Endothelial cell of umbilical vein (primary cell): ENCODE measurements at regions not wholly inside any gene's neighbourhood (a gene's known extent, or its start where the extent isn't known, plus 50 kb on each side); places are given as distances from the start of the nearest gene placed in this dataset.

ENCODE experiments used
- BruUV-seq: library from RNA; stranded (reverse); fragments of 400-500 nt; replicated peaks from 2 replicates; lab custom pipeline; 2021; lab: Mats Ljungman, UMichigan
- CTCF ChIA-PET: fragments of 300-600, 350-600 bp; sonication (Branson Sonifier 250); formaldehyde crosslinking; loops from one replicate; lab custom pipeline; 2021; ENCODE audit warnings: antibody characterized with exemption, inconsistent platforms; lab: Charles Lee
- POLR2A ChIA-PET: fragments of 300-600, 350-600 bp; sonication (Branson Sonifier 250); formaldehyde crosslinking; loops from one replicate; lab custom pipeline; 2021; ENCODE audit warnings: antibody characterized with exemption, inconsistent platforms; lab: Charles Lee
- DNase-seq: peaks from one replicate; pipeline ENCODE4 v3.0.0-alpha.2; 2011; ENCODE audit warnings: low read depth, low spot score
- FAIRE-seq: peaks from 2 replicates; lab custom pipeline; 2011; peaks lifted over from hg19 to GRCh38; lab: Jason Lieb, UNC
- H2AFZ ChIP-seq: 2 replicates; pipeline ENCODE4 v1.6.0; 2012; ENCODE audit warnings: low read depth, low read length, control low read depth, inconsistent platforms
- H3K27ac ChIP-seq: 2 replicates; pipeline ENCODE4 v1.5.1; 2011; ENCODE audit warnings: low read depth, mild to moderate bottlenecking, control low read depth, low read length, moderate library complexity; ENCODE audit not compliant: insufficient read depth
- H3K27me3 ChIP-seq, 2 experiments: 2 replicates each; pipeline versions ENCODE4 v1.6.0 to v1.6.1; 2011; ENCODE audit warnings: low read length in 2 of 2, mixed read lengths in 1 of 2; ENCODE audit not compliant: control insufficient read depth in 2 of 2, insufficient read depth in 2 of 2
- H3K36me3 ChIP-seq, 2 experiments: 2 replicates in 1 of 2; 3 replicates in 1 of 2; pipeline ENCODE4 v1.5.1; 2011; ENCODE audit warnings: low read length in 2 of 2, mild to moderate bottlenecking in 1 of 2, moderate library complexity in 1 of 2; ENCODE audit not compliant: control insufficient read depth in 2 of 2, insufficient read depth in 2 of 2; ENCODE audit errors: extremely low read depth in 1 of 2
- H3K4me1 ChIP-seq: 3 replicates; pipeline ENCODE4 v1.5.1; 2011; ENCODE audit warnings: mild to moderate bottlenecking, low read length; ENCODE audit not compliant: control insufficient read depth, insufficient read depth; ENCODE audit errors: extremely low read depth
- H3K4me2 ChIP-seq: 2 replicates; pipeline ENCODE4 v1.6.1; 2011; ENCODE audit warnings: low read length, control low read depth, mixed read lengths; ENCODE audit not compliant: insufficient read depth
- H3K4me3 ChIP-seq, 3 experiments: fragments of 200-600 bp in 1 of 3; sonication (generic), shearing (Covaris generic) in 1 of 3; replicated peaks in 1 of 3; 2 replicates each; pipeline ENCODE4 v1.5.1; 2011 to 2016; ENCODE audit warnings: control low read depth in 3 of 3, low read length in 3 of 3, mild to moderate bottlenecking in 2 of 3, inconsistent platforms in 1 of 3, low read depth in 1 of 3, moderate library complexity in 1 of 3; ENCODE audit not compliant: insufficient read depth in 1 of 3
- H3K79me2 ChIP-seq: 2 replicates; pipeline ENCODE4 v1.6.0; 2012; ENCODE audit warnings: low read length, inconsistent platforms; ENCODE audit not compliant: control insufficient read depth, insufficient read depth
- H3K9ac ChIP-seq: replicated peaks from 2 replicates; pipeline ENCODE3; 2011; ENCODE audit warnings: low read length, control low read depth; ENCODE audit not compliant: insufficient read depth; ENCODE audit errors: extremely low read depth
- H3K9me1 ChIP-seq: replicated peaks from 3 replicates; pipeline ENCODE4 v1.6.0; 2011; ENCODE audit warnings: mild to moderate bottlenecking, low read length; ENCODE audit not compliant: control insufficient read depth, insufficient read depth; ENCODE audit errors: extremely low read depth
- H3K9me3 ChIP-seq: replicated peaks from 2 replicates; pipeline ENCODE4 v1.5.1; 2012; ENCODE audit warnings: low read length, inconsistent platforms; ENCODE audit not compliant: control insufficient read depth, insufficient read depth
- H4K20me1 ChIP-seq: replicated peaks from 2 replicates; pipeline ENCODE3; 2011; ENCODE audit warnings: mild to moderate bottlenecking, low read length; ENCODE audit not compliant: control insufficient read depth, insufficient read depth; ENCODE audit errors: extremely low read depth
- CTCF ChIP-seq, 2 donors: IDR thresholded peaks; 1 replicate in 1 of 2; 2 replicates in 1 of 2; pipeline ENCODE4 v1.5.1; 2011; ENCODE audit warnings: low read length in 2 of 2, mild to moderate bottlenecking in 2 of 2, moderate library complexity in 2 of 2, control low read depth in 1 of 2, inconsistent platforms in 1 of 2, low read depth in 1 of 2; ENCODE audit not compliant: insufficient read depth in 1 of 2; ENCODE audit errors: extremely low read depth in 1 of 2
- EZH2 ChIP-seq: IDR thresholded peaks from 2 replicates; pipeline ENCODE4 v1.6.1; 2012; ENCODE audit warnings: borderline replicate concordance, low read depth, mild to moderate bottlenecking, moderate library complexity, low read length, inconsistent platforms; ENCODE audit not compliant: severe bottlenecking
- FOS ChIP-seq: IDR thresholded peaks from 2 replicates; pipeline ENCODE4 v1.6.1; 2011; ENCODE audit warnings: mild to moderate bottlenecking, low read length, moderate library complexity, borderline replicate concordance; ENCODE audit not compliant: insufficient read depth
- GATA2 ChIP-seq: IDR thresholded peaks from 2 replicates; pipeline ENCODE4 v1.7.0; 2011; ENCODE audit warnings: low read depth, mild to moderate bottlenecking, moderate library complexity, mixed read lengths, low read length; ENCODE audit not compliant: insufficient read length, insufficient read depth
- JUN ChIP-seq: IDR thresholded peaks from 2 replicates; pipeline ENCODE4 v1.6.1; 2011; ENCODE audit warnings: borderline replicate concordance, low read depth; ENCODE audit not compliant: insufficient read length, insufficient read depth
- MYC ChIP-seq: IDR thresholded peaks from one replicate; pipeline ENCODE4 v1.6.1; 2011; ENCODE audit warnings: mild to moderate bottlenecking, low read depth, low read length
- POLR2A ChIP-seq: IDR thresholded peaks from 2 replicates; pipeline ENCODE4 v1.6.1; 2012; ENCODE audit warnings: low read depth, mild to moderate bottlenecking, control low read depth, low read length
- POLR2AphosphoS5 ChIP-seq: IDR thresholded peaks from 2 replicates; pipeline ENCODE4 v1.6.1; 2012; ENCODE audit warnings: low read depth, mild to moderate bottlenecking, control low read depth, low read length, moderate library complexity; ENCODE audit not compliant: insufficient read depth
- dilution Hi-C: fragments of 300-500 bp; cut with MboI; formaldehyde crosslinking; loops from one replicate; pipeline ENCODE4 v1.15.0; 2019; ENCODE audit warnings: low sequenced_read_pairs; ENCODE audit not compliant: extremely low pct_ligation_motif_present
- intact Hi-C: fragments of 100-400 bp; cut with micrococcal nuclease; formaldehyde crosslinking; loops from one replicate; pipeline ENCODE4 v1.10.0; 2022
- TF ChIP-seq, protein P1 (sequence below): IDR thresholded peaks from 2 replicates; pipeline ENCODE4 v1.6.1; 2011; ENCODE audit not compliant: insufficient read depth, insufficient read length

DNA sequence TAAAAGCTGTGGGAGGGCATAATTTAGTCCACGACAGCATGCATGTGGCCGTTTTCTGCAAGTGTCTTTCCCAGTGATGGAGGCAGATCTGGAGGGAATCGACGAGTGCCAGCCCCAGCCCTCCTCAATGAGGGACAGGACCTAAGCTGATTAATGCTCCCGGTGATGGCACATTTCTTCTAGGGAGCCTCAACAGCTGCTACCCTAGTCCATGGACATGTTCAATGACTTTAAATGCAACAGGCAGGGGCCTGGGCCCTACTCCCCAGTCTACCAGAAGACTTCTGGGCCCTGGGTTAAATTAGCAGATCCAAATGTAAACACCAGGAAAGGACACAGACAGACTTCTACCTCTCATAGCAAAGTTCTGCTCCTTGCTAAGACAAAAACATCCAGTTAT, 155.1 kb downstream of the ACTR3 start:
- no TSS peak for BruUV-seq
- Histone ChIP-seq H3K27ac (no peak overlapping the region), H2AFZ (no peak overlapping the region), H3K36me3 (no peaks in the 10 kb centered on the region), H3K4me3 (no peak overlapping the region), H3K27me3 (no peaks in the 10 kb centered on the region), H3K9ac (no peak overlapping the region), H4K20me1 (no peaks in the 10 kb centered on the region), H3K4me1 (no peaks in the 10 kb centered on the region), H3K79me2 (no peaks in the 10 kb centered on the region), H3K9me1 (no peaks in the 10 kb centered on the region), H3K4me2 (no peak overlapping the region), H3K9me3 (no peaks in the 10 kb centered on the region)
- TF ChIP-seq JUN, result no peak
- no peak for TF ChIP-seq GATA2
- no peak for TF ChIP-seq EZH2
- no peak for TF ChIP-seq MYC
- no peak for TF ChIP-seq FOS
- no peak for TF ChIP-seq POLR2A
- TF ChIP-seq CTCF (IDR thresholded peaks at IDR 0.05; ENCODE audit: extremely low read depth in 1 of 2, insufficient read depth in 1 of 2, low read depth in 1 of 2, low read length in 2 of 2), result no peak
- TF ChIP-seq, protein P1, sequence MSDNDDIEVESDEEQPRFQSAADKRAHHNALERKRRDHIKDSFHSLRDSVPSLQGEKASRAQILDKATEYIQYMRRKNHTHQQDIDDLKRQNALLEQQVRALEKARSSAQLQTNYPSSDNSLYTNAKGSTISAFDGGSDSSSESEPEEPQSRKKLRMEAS, result no peak
- TF ChIP-seq POLR2AphosphoS5, result no peak
- FAIRE-seq, result no peak
- DNase-seq, result no peak
- dilution Hi-C loops, result no loop called here
- intact Hi-C loops, result no loop called here
- CTCF ChIA-PET, result no interaction called here
- POLR2A ChIA-PET, result no interaction called here
